ENCODE measurements at regions not wholly inside any gene's neighbourhood (a gene's known extent, or its start where the extent isn't known, plus 50 kb on each side); places are given as distances from the start of the nearest gene placed in this dataset.

DNA sequence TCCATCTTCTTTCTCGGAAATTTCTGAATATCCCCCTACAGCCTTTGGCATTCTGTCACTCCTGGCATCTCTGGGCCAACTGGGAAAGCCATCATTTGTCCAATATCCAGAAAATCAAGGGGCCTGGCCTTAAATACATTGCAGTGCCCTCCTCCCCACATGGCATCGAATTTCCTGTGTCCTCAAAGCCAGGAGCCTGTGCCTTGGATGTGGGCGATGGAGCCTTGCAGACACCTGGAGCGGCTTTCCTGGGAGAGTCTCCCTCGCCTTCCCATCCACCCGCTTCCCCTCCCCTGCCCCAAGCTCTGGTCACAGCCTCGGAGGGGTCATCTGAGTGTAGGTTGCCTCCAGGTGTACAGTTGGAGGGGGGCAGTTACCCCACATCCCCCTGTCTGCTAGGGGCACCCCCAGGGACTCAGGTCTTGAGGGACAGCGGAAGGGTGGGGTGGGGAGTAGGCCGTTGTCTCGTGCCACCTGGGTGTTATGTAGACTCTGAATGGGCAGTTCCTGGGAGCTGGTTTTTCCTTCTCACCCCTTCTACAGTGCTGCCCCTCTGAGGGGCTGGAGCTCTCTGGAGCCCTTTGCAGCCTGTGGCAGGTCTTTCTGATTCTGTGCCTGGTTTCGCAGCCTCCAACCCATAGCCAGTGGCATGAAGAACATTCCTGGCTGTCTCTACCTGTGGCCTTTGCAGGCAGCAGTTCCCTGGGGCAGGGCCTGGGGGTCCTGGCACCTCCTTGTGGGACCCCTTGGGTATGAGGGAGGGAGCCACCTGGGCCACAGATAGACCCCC, 239.8 kb downstream of the SEC14L1 start (continued):
- no peak for TF ChIP-seq ETV6 (CRISPR knock-in tag; IDR thresholded peaks at IDR 0.05)
- TF ChIP-seq, protein P1, sequence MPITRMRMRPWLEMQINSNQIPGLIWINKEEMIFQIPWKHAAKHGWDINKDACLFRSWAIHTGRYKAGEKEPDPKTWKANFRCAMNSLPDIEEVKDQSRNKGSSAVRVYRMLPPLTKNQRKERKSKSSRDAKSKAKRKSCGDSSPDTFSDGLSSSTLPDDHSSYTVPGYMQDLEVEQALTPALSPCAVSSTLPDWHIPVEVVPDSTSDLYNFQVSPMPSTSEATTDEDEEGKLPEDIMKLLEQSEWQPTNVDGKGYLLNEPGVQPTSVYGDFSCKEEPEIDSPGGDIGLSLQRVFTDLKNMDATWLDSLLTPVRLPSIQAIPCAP (CRISPR knock-in tag; IDR thresholded peaks at IDR 0.05) = no peak
- TF ChIP-seq, protein P2, sequence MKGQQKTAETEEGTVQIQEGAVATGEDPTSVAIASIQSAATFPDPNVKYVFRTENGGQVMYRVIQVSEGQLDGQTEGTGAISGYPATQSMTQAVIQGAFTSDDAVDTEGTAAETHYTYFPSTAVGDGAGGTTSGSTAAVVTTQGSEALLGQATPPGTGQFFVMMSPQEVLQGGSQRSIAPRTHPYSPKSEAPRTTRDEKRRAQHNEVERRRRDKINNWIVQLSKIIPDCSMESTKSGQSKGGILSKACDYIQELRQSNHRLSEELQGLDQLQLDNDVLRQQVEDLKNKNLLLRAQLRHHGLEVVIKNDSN (CRISPR knock-in tag; IDR thresholded peaks at IDR 0.05) = no peak

DNA sequence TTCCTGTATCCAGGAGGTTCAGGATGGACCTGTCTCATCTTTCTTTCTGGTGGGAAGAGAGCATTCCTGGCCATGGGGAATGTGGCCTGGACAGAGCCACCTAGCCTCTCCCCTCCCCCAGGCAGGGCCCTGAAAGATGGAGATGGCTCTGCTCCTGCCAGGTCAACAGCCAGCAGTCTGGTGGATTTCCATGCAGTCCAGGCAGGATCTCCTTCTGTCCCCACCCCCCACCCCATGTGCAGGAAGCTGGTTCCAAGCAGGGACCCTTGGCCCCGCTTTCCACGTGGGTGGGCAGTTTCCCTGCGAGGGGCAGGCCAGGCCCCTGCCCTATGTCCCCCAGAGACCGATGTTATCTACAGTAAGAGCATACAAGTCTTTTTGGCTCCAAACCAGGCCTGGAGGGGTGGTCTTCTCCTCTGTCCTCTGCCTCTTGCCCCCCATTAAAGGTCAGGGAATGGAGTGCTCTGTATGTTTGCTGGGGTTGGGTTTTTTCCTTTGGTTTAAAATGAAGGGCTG, 240.5 kb downstream of the SEC14L1 start:
- Mint-ChIP-seq H3K4me1 (peaks cover 85% of the 10 kb centered on the region), H3K27me3 (ENCODE audit: low read depth) (no peaks in the 10 kb centered on the region), H3K4me3 (peak overlapping the region; percentile 20; the same call in 1 of the 2 replicates), H3K9me3 (no peaks in the 10 kb centered on the region), H3K36me3 (no peaks in the 10 kb centered on the region), H3K27ac (peak overlapping the region; percentile 89)
- ATAC-seq = no peak
- CTCF ChIA-PET = interaction anchor here (2.2 to 3.1 kb wide), 2 partner anchors 19 to 49 kb away, joined by 8 to 19 read pairs; no protein-coding TSS in a partner anchor
- DNase-seq (ENCODE audit: low spot score) = no peak
- TF ChIP-seq ZNF263 (CRISPR knock-in tag; IDR thresholded peaks at IDR 0.05; ENCODE audit: low read depth) (no peak), ZNF121 (CRISPR knock-in tag; IDR thresholded peaks at IDR 0.05) (no peak), NR3C1 (CRISPR knock-in tag; conservative IDR thresholded peaks at IDR 0.05; ENCODE audit: low read depth) (no peak), MYBL2 (CRISPR knock-in tag; IDR thresholded peaks at IDR 0.05) (no peak), NFE2L1 (CRISPR knock-in tag; IDR thresholded peaks at IDR 0.05) (no peak), SOX15 (CRISPR knock-in tag; IDR thresholded peaks at IDR 0.05) (no peak), MXD4 (CRISPR knock-in tag; IDR thresholded peaks at IDR 0.05; ENCODE audit: borderline replicate concordance) (no peak), ZNF232 (CRISPR knock-in tag; IDR thresholded peaks at IDR 0.05) (no peak), ELF4 (CRISPR knock-in tag; IDR thresholded peaks at IDR 0.05; ENCODE audit: low read depth) (no peak), GTF2I (CRISPR knock-in tag; conservative IDR thresholded peaks at IDR 0.05) (no peak), JUN (CRISPR knock-in tag; IDR thresholded peaks at IDR 0.05) (no peak), RORB (CRISPR knock-in tag; IDR thresholded peaks at IDR 0.05) (no peak), ZNF138 (CRISPR knock-in tag; conservative IDR thresholded peaks at IDR 0.05) (no peak), NFATC4 (CRISPR knock-in tag; IDR thresholded peaks at IDR 0.05) (no peak)
- TF ChIP-seq, protein P3, sequence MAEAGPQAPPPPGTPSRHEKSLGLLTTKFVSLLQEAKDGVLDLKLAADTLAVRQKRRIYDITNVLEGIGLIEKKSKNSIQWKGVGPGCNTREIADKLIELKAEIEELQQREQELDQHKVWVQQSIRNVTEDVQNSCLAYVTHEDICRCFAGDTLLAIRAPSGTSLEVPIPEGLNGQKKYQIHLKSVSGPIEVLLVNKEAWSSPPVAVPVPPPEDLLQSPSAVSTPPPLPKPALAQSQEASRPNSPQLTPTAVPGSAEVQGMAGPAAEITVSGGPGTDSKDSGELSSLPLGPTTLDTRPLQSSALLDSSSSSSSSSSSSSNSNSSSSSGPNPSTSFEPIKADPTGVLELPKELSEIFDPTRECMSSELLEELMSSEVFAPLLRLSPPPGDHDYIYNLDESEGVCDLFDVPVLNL (CRISPR knock-in tag; IDR thresholded peaks at IDR 0.05; ENCODE audit: borderline replicate concordance, low read depth) = no peak
- TF ChIP-seq, protein P4, sequence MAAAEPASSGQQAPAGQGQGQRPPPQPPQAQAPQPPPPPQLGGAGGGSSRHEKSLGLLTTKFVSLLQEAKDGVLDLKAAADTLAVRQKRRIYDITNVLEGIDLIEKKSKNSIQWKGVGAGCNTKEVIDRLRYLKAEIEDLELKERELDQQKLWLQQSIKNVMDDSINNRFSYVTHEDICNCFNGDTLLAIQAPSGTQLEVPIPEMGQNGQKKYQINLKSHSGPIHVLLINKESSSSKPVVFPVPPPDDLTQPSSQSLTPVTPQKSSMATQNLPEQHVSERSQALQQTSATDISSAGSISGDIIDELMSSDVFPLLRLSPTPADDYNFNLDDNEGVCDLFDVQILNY (CRISPR knock-in tag; IDR thresholded peaks at IDR 0.05) = no peak
- TF ChIP-seq, protein P5, sequence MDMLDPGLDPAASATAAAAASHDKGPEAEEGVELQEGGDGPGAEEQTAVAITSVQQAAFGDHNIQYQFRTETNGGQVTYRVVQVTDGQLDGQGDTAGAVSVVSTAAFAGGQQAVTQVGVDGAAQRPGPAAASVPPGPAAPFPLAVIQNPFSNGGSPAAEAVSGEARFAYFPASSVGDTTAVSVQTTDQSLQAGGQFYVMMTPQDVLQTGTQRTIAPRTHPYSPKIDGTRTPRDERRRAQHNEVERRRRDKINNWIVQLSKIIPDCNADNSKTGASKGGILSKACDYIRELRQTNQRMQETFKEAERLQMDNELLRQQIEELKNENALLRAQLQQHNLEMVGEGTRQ (CRISPR knock-in tag; IDR thresholded peaks at IDR 0.05) = no peak
- TF ChIP-seq, protein P6, sequence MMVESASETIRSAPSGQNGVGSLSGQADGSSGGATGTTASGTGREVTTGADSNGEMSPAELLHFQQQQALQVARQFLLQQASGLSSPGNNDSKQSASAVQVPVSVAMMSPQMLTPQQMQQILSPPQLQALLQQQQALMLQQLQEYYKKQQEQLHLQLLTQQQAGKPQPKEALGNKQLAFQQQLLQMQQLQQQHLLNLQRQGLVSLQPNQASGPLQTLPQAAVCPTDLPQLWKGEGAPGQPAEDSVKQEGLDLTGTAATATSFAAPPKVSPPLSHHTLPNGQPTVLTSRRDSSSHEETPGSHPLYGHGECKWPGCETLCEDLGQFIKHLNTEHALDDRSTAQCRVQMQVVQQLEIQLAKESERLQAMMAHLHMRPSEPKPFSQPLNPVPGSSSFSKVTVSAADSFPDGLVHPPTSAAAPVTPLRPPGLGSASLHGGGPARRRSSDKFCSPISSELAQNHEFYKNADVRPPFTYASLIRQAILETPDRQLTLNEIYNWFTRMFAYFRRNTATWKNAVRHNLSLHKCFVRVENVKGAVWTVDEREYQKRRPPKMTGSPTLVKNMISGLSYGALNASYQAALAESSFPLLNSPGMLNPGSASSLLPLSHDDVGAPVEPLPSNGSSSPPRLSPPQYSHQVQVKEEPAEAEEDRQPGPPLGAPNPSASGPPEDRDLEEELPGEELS (CRISPR knock-in tag; IDR thresholded peaks at IDR 0.05) = no peak
- TF ChIP-seq, protein P7, sequence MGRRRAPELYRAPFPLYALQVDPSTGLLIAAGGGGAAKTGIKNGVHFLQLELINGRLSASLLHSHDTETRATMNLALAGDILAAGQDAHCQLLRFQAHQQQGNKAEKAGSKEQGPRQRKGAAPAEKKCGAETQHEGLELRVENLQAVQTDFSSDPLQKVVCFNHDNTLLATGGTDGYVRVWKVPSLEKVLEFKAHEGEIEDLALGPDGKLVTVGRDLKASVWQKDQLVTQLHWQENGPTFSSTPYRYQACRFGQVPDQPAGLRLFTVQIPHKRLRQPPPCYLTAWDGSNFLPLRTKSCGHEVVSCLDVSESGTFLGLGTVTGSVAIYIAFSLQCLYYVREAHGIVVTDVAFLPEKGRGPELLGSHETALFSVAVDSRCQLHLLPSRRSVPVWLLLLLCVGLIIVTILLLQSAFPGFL (CRISPR knock-in tag; IDR thresholded peaks at IDR 0.05; ENCODE audit: borderline replicate concordance) = no peak
- POLR2A ChIA-PET = no interaction called here

Measured in WTC11 (cell line).